ENCODE measurements at regions not wholly inside any gene's neighbourhood (a gene's known extent, or its start where the extent isn't known, plus 50 kb on each side); places are given as distances from the start of the nearest gene placed in this dataset.

- Mint-ChIP-seq H3K4me1 (no peaks in the 10 kb centered on the region), H3K27ac (no peak overlapping the region), H3K27me3 (ENCODE audit: low read depth) (no peaks in the 10 kb centered on the region), H3K4me3 (no peak overlapping the region), H3K9me3 (peaks cover 36% of the 10 kb centered on the region), H3K36me3 (no peaks in the 10 kb centered on the region)
- no peak for TF ChIP-seq CTCF (IDR thresholded peaks at IDR 0.05; ENCODE audit: unreplicated experiment)
- DNase-seq (ENCODE audit: low spot score in 2 of 2, unreplicated experiment in 2 of 2) = no peak
Observed at GRCh38 chr7:53744403-53744760, 708.9 kb downstream of the POM121L12 start.

- Mint-ChIP-seq H3K27ac (no peak overlapping the region), H3K9me3 (no peaks in the 10 kb centered on the region), H3K27me3 (ENCODE audit: low read depth) (no peaks in the 10 kb centered on the region), H3K36me3 (no peaks in the 10 kb centered on the region), H3K4me3 (no peak overlapping the region), H3K4me1 (no peaks in the 10 kb centered on the region)
- TF ChIP-seq CTCF (IDR thresholded peaks at IDR 0.05; ENCODE audit: unreplicated experiment) = no peak
- DNase-seq (ENCODE audit: low spot score in 2 of 2, unreplicated experiment in 2 of 2) = no peak
Observed at GRCh38 chr7:53756946-53757345, 721.5 kb downstream of the POM121L12 start.

- Mint-ChIP-seq H3K4me1 (peaks cover 18% of the 10 kb centered on the region), H3K9me3 (peaks cover 34% of the 10 kb centered on the region), H3K36me3 (no peaks in the 10 kb centered on the region)
Observed at GRCh38 chr7:53768186-53768585, 732.8 kb downstream of the POM121L12 start.

GRCh38 chr7:53771701-53772100 is 736.3 kb downstream of the POM121L12 start:
- Mint-ChIP-seq H3K4me1 (peaks cover 18% of the 10 kb centered on the region), H3K27ac (no peak overlapping the region), H3K27me3 (ENCODE audit: low read depth) (no peaks in the 10 kb centered on the region), H3K4me3 (no peak overlapping the region), H3K9me3 (peaks cover 10% of the 10 kb centered on the region), H3K36me3 (no peaks in the 10 kb centered on the region)
- no peak for DNase-seq (ENCODE audit: low spot score in 2 of 2, unreplicated experiment in 2 of 2)
- no peak for TF ChIP-seq CTCF (IDR thresholded peaks at IDR 0.05; ENCODE audit: unreplicated experiment)

More at GRCh38 chr7:53768186-53768585, 732.8 kb downstream of the POM121L12 start:
- no peak for TF ChIP-seq CTCF (IDR thresholded peaks at IDR 0.05; ENCODE audit: unreplicated experiment)
- H3K27ac Mint-ChIP-seq = no peak overlapping the region
- H3K4me3 Mint-ChIP-seq = no peak overlapping the region
- no peak for DNase-seq (ENCODE audit: low spot score in 2 of 2, unreplicated experiment in 2 of 2)
- no peaks in the 10 kb centered on the region for H3K27me3 Mint-ChIP-seq (ENCODE audit: low read depth)

- no peaks in the 10 kb centered on the region for H3K36me3 Mint-ChIP-seq
- TF ChIP-seq CTCF (IDR thresholded peaks at IDR 0.05; ENCODE audit: unreplicated experiment) = no peak
- peaks cover 9% of the 10 kb centered on the region for H3K4me1 Mint-ChIP-seq
- DNase-seq (ENCODE audit: low spot score in 2 of 2, unreplicated experiment in 2 of 2) = no peak
- H3K9me3 Mint-ChIP-seq = no peaks in the 10 kb centered on the region
- H3K4me3 Mint-ChIP-seq = no peak overlapping the region
- H3K27me3 Mint-ChIP-seq (ENCODE audit: low read depth) = no peaks in the 10 kb centered on the region
- H3K27ac Mint-ChIP-seq = no peak overlapping the region
Observed at GRCh38 chr7:53776323-53776722, 740.9 kb downstream of the POM121L12 start.

- Mint-ChIP-seq H3K4me1 (no peaks in the 10 kb centered on the region), H3K9me3 (peaks cover 4% of the 10 kb centered on the region), H3K4me3 (no peak overlapping the region), H3K36me3 (no peaks in the 10 kb centered on the region), H3K27ac (no peak overlapping the region), H3K27me3 (ENCODE audit: low read depth) (no peaks in the 10 kb centered on the region)
- TF ChIP-seq CTCF (IDR thresholded peaks at IDR 0.05; ENCODE audit: unreplicated experiment) = no peak
- DNase-seq (ENCODE audit: low spot score in 2 of 2, unreplicated experiment in 2 of 2) = no peak
Observed at GRCh38 chr7:53789741-53790140, 752.4 kb upstream of the VSTM2A start.

Data from mesothelial cell of epicardium (in vitro differentiated cells).